ENCODE measurements at regions not wholly inside any gene's neighbourhood (a gene's known extent, or its start where the extent isn't known, plus 50 kb on each side); places are given as distances from the start of the nearest gene placed in this dataset.

DNA sequence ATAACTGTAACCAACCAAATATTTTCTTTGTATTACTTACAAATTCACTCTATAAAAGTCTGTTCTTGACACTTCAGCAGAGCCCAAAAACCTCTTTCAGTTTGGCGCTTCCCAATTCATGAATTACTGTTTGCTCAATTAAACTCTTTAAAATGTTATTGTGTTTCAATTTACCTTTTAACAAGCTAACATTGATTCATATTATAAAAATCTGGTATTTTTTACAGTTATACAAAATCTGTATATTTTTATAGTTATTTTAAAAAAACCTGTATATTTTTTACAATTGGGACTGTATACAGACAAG lies 75.3 kb upstream of the E2F3 start:
- Histone ChIP-seq H3K27ac (no peak overlapping the region), H3K36me3 (no peaks in the 10 kb centered on the region), H3K4me1 (peaks cover 0 to 8% (median 0%) of the 10 kb centered on the region in 9 donors), H3K4me3 (no peak overlapping the region), H3K27me3 (peaks cover 0 to 4% (median 0%) of the 10 kb centered on the region in 7 donors), H3K9me3 (no peaks in the 10 kb centered on the region)
- TF ChIP-seq, protein P1, sequence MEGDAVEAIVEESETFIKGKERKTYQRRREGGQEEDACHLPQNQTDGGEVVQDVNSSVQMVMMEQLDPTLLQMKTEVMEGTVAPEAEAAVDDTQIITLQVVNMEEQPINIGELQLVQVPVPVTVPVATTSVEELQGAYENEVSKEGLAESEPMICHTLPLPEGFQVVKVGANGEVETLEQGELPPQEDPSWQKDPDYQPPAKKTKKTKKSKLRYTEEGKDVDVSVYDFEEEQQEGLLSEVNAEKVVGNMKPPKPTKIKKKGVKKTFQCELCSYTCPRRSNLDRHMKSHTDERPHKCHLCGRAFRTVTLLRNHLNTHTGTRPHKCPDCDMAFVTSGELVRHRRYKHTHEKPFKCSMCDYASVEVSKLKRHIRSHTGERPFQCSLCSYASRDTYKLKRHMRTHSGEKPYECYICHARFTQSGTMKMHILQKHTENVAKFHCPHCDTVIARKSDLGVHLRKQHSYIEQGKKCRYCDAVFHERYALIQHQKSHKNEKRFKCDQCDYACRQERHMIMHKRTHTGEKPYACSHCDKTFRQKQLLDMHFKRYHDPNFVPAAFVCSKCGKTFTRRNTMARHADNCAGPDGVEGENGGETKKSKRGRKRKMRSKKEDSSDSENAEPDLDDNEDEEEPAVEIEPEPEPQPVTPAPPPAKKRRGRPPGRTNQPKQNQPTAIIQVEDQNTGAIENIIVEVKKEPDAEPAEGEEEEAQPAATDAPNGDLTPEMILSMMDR (IDR thresholded peaks at IDR 0.05) = no peak
- DNase-seq = no peak
- WGBS, 2 donors = 97 to 100% methylated on average over 1 of the region's 1 CpG
- intact Hi-C loops (cut with DNase I) = no loop called here
- ATAC-seq = no peak

DNA sequence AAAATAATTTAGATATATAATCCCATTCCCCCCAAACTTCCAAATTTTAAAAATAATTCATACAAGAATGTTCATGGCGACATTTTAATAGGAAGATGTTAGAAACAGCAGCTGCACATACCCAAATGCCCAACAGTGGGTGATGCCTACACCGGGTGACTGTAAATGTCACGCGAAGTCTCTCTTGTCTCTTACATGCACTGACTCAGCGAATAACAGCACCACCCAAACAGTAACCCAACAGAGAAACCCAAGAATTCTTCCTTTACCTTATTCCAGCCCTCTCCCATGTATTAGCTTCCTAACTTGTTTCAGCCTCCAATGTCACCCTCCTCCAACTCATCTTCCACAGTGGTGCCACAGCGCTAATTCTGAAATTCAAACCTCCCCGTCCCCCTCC lies 74.5 kb upstream of the E2F3 start:
- intact Hi-C loops (cut with DNase I) = no loop called here
- Histone ChIP-seq H3K27me3 (peaks cover 0 to 4% (median 0%) of the 10 kb centered on the region in 7 donors), H3K9me3 (no peaks in the 10 kb centered on the region), H3K4me3 (no peak overlapping the region), H3K36me3 (no peaks in the 10 kb centered on the region), H3K27ac (no peak overlapping the region), H3K4me1 (peaks cover 0 to 8% (median 3%) of the 10 kb centered on the region in 9 donors)
- TF ChIP-seq, protein P1 (IDR thresholded peaks at IDR 0.05) = no peak
- ATAC-seq (no peak), DNase-seq (no peak)
- WGBS, 2 donors = 93 to 94% methylated on average over 7 of the region's 7 CpGs

DNA sequence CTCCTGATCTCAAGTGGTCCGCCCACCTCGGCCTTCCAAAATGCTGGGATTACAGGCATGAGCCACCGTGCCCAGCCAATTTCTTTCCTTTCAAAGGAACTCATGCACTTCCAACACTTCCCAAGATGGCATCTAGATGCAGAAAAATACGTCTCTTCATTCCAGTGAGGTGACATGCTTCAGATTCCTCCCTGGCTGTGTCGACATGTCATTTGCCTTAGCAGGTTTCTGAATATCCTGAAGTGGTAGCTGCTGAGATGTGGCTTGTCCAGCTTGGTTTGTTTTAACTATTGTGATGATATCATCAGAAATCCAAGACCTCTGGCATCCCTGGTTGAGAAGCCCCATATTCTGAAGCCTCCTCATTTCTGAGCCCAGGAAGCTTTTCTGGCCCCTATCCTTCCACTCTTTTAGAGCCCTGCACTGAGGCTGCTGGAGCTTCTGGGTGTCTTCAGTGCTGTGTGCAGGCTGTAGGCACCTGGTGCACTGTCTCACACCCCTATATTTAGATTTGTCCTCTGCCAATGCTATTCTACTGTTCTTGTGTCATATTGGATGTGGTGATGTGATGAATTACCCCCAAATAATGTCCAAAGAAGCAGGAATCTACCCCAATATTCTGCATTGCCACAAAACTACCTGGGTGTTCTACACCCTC lies 73.3 kb upstream of the E2F3 start:
- Histone ChIP-seq H3K36me3 (no peaks in the 10 kb centered on the region), H3K4me3 (no peak overlapping the region), H3K27me3 (peaks cover 0 to 5% (median 0%) of the 10 kb centered on the region in 7 donors), H3K27ac (no peak overlapping the region), H3K4me1 (peaks cover 0 to 8% (median 3%) of the 10 kb centered on the region in 9 donors), H3K9me3 (no peaks in the 10 kb centered on the region)
- intact Hi-C loops (cut with DNase I) = no loop called here
- 69 to 75% methylated on average over 5 of the region's 5 CpGs for WGBS, 2 donors
- TF ChIP-seq, protein P1 (IDR thresholded peaks at IDR 0.05) = no peak
- peak in 1 of 8 donors; percentile 42 for ATAC-seq
- no peak for DNase-seq

DNA sequence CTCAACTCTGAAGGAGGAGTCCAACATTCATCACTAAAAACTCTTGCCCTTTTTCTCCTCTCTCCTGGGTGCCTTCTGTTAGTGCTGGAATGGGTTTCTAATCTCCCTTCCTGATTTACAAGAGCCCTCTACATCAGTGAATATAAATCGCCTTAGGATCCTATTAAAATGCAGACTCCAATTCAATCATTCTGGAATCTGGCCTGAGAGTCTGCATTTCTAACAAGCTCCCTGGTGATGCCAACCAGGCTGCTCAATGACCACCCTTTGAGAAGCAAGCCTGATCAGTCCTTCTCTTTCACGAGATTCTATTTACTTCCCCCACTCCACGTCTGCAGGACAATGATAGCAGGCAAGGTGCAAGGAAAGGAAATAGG lies 72.8 kb upstream of the E2F3 start:
- no peaks in the 10 kb centered on the region for H3K9me3 ChIP-seq
- no peak overlapping the region for H3K4me3 ChIP-seq
- no peak overlapping the region for H3K27ac ChIP-seq
- TF ChIP-seq, protein P1 (IDR thresholded peaks at IDR 0.05) = no peak
- WGBS, 2 donors = 47 to 53% methylated on average over 3 of the region's 3 CpGs
- peaks cover 0 to 7% (median 0%) of the 10 kb centered on the region in 7 donors for H3K27me3 ChIP-seq
- no peak for DNase-seq
- H3K36me3 ChIP-seq = no peaks in the 10 kb centered on the region
- ATAC-seq = no peak
- H3K4me1 ChIP-seq = peaks cover 0 to 8% (median 3%) of the 10 kb centered on the region in 9 donors
- intact Hi-C loops (cut with DNase I) = no loop called here
